Left kidney (tissue), 1 donor: ENCODE measurements at regions not wholly inside any gene's neighbourhood (a gene's known extent, or its start where the extent isn't known, plus 50 kb on each side); places are given as distances from the start of the nearest gene placed in this dataset.
"Not testable (repeated sequence)": the region's sequence is repeated elsewhere in the genome, so short reads cannot be mapped to it uniquely, and the experiment has no call there.

Experiments
- DNase-seq: peaks from one replicate; pipeline ENCODE4 v3.0.0-alpha.2; 2013

- DNase-seq: no peak
These were observed 307.1 kb upstream of the RSPO3 start for GRCh38 chr6:126811321-126811720.

GRCh38 chr6:126812010-126812409 lies 306.5 kb upstream of the RSPO3 start:
- no peak for DNase-seq

- DNase-seq: peak; percentile 61
These were observed 305.8 kb upstream of the RSPO3 start for GRCh38 chr6:126812651-126813050.

- DNase-seq: no peak
These were observed 297.8 kb upstream of the RSPO3 start for GRCh38 chr6:126820634-126821033.

- no peak for DNase-seq
These were observed 296.8 kb upstream of the RSPO3 start for GRCh38 chr6:126821706-126822105.

- DNase-seq: no peak
These were observed 294.2 kb upstream of the RSPO3 start for GRCh38 chr6:126824226-126824625.

- DNase-seq: no peak
These were observed 293.7 kb upstream of the RSPO3 start for GRCh38 chr6:126824815-126825214.

- DNase-seq: no peak
These were observed 292.2 kb upstream of the RSPO3 start for GRCh38 chr6:126826166-126826714.

- DNase-seq: no peak
These were observed 287.0 kb upstream of the RSPO3 start for GRCh38 chr6:126831461-126831860.

- DNase-seq: no peak
These were observed 275.7 kb upstream of the RSPO3 start for GRCh38 chr6:126842769-126843168.

- DNase-seq: no peak
These were observed 270.4 kb upstream of the RSPO3 start for GRCh38 chr6:126848119-126848518.

- no peak for DNase-seq
These were observed 250.8 kb upstream of the RSPO3 start for GRCh38 chr6:126867641-126868040.

- no peak for DNase-seq
These were observed 245.1 kb upstream of the RSPO3 start for GRCh38 chr6:126873351-126873750.

- no peak for DNase-seq
These were observed 244.7 kb upstream of the RSPO3 start for GRCh38 chr6:126873791-126874190.

GRCh38 chr6:126876446-126876845 lies 242.0 kb upstream of the RSPO3 start:
- no peak for DNase-seq

- no peak for DNase-seq
These were observed 237.5 kb upstream of the RSPO3 start for GRCh38 chr6:126880964-126881363.

- no peak for DNase-seq
These were observed 232.4 kb upstream of the RSPO3 start for GRCh38 chr6:126886106-126886505.

GRCh38 chr6:126888727-126889725 lies 229.4 kb upstream of the RSPO3 start:
- DNase-seq: no peak

GRCh38 chr6:126890055-126890454 lies 228.4 kb upstream of the RSPO3 start:
- no peak for DNase-seq

- DNase-seq: no peak
These were observed 227.3 kb upstream of the RSPO3 start for GRCh38 chr6:126891158-126891557.

GRCh38 chr6:126892869-126893268 lies 225.6 kb upstream of the RSPO3 start:
- DNase-seq: not testable (repeated sequence)

- DNase-seq: no peak
These were observed 220.7 kb upstream of the RSPO3 start for GRCh38 chr6:126897758-126898157.

GRCh38 chr6:126904176-126904575 lies 214.3 kb upstream of the RSPO3 start:
- no peak for DNase-seq

- DNase-seq: peak; percentile 30
These were observed 212.6 kb upstream of the RSPO3 start for GRCh38 chr6:126905917-126906316.
